HG03457 (cell line): ENCODE measurements at regions not wholly inside any gene's neighbourhood (a gene's known extent, or its start where the extent isn't known, plus 50 kb on each side); places are given as distances from the start of the nearest gene placed in this dataset.
"Not testable (repeated sequence)": the region's sequence is repeated elsewhere in the genome, so short reads cannot be mapped to it uniquely, and the experiment has no call there.

Experiments used
- ATAC-seq: cut with Tn5 transposase; IDR thresholded peaks from one replicate; pipeline ENCODE4 v1.9.1; 2021; ENCODE audit warnings: moderate number of reproducible peaks; ENCODE audit not compliant: unreplicated experiment

- ATAC-seq: no peak
These were observed 223.6 kb downstream of the GATA3 start for GRCh38 chr10:8278099-8278498.

- ATAC-seq: no peak
These were observed 225.1 kb downstream of the GATA3 start for GRCh38 chr10:8279598-8279997.

- ATAC-seq: no peak
These were observed 226.5 kb downstream of the GATA3 start for GRCh38 chr10:8280946-8281345.

GRCh38 chr10:8282340-8282739, 227.9 kb downstream of the GATA3 start:
- ATAC-seq: no peak

- ATAC-seq: no peak
These were observed 228.8 kb downstream of the GATA3 start for GRCh38 chr10:8283166-8283905.

- no peak for ATAC-seq
These were observed 229.5 kb downstream of the GATA3 start for GRCh38 chr10:8283986-8284385.

GRCh38 chr10:8285970-8286369, 231.5 kb downstream of the GATA3 start:
- not testable (repeated sequence) for ATAC-seq

- ATAC-seq: no peak
These were observed 234.1 kb downstream of the GATA3 start for GRCh38 chr10:8288600-8288999.

- no peak for ATAC-seq
These were observed 234.9 kb downstream of the GATA3 start for GRCh38 chr10:8289186-8289924.

GRCh38 chr10:8294779-8295178, 240.3 kb downstream of the GATA3 start:
- ATAC-seq: no peak

- ATAC-seq: no peak
These were observed 240.8 kb downstream of the GATA3 start for GRCh38 chr10:8295311-8295710.

GRCh38 chr10:8296090-8296733, 241.7 kb downstream of the GATA3 start:
- no peak for ATAC-seq

GRCh38 chr10:8296734-8297101, 242.2 kb downstream of the GATA3 start:
- ATAC-seq: no peak

GRCh38 chr10:8297107-8297506, 242.6 kb downstream of the GATA3 start:
- no peak for ATAC-seq

- no peak for ATAC-seq
These were observed 243.5 kb downstream of the GATA3 start for GRCh38 chr10:8297959-8298358.

GRCh38 chr10:8298896-8299570, 244.5 kb downstream of the GATA3 start:
- no peak for ATAC-seq

- ATAC-seq: no peak
These were observed 246.4 kb downstream of the GATA3 start for GRCh38 chr10:8300925-8301324.

- ATAC-seq: no peak
These were observed 246.8 kb downstream of the GATA3 start for GRCh38 chr10:8301333-8301732.

GRCh38 chr10:8301831-8302230, 247.3 kb downstream of the GATA3 start:
- no peak for ATAC-seq

GRCh38 chr10:8302565-8302964, 248.1 kb downstream of the GATA3 start:
- ATAC-seq: no peak

GRCh38 chr10:8304861-8305260, 250.4 kb downstream of the GATA3 start:
- ATAC-seq: no peak
